GM10266 (cell line): ENCODE measurements at regions not wholly inside any gene's neighbourhood (a gene's known extent, or its start where the extent isn't known, plus 50 kb on each side); places are given as distances from the start of the nearest gene placed in this dataset.

Source experiments
- DNase-seq: peaks from one replicate; pipeline ENCODE4 v3.0.0; 2012; ENCODE audit errors: extremely low spot score
- CTCF ChIP-seq: IDR thresholded peaks from 2 replicates; pipeline ENCODE4 v1.5.1; 2012; ENCODE audit warnings: mild to moderate bottlenecking, low read depth; ENCODE audit not compliant: control insufficient read depth, insufficient read depth; ENCODE audit errors: missing control alignments

DNA sequence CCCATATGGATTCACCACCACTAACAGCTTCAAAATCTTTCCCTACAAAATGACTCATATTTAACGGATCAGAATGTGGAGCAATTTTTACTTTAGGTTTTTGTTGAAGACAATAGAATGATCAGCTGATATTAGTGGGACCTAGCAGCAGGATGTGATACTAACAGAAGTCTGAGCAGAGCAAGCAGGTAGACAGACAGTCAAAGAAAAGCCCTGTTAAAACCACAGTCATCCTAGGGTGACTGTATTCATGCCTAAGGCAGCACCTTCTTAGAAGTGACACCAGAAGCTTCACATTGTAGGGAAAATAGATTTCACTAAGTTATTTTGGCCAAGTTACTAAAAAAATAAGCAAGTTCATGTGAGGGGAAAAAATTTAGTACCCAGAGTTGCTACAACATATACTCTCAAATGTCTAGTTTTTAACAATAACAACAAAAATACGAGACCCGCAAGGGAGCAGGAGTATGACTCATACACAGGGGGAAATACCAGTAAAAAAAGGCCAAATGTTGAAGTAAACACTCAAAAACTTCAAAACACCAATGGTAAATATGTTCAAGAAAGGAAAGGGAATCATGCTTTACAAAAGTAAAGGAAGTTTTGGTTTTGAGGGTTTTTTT is 590.9 kb downstream of the EPHA3 start:
- TF ChIP-seq CTCF: no peak
- no peak for DNase-seq

DNA sequence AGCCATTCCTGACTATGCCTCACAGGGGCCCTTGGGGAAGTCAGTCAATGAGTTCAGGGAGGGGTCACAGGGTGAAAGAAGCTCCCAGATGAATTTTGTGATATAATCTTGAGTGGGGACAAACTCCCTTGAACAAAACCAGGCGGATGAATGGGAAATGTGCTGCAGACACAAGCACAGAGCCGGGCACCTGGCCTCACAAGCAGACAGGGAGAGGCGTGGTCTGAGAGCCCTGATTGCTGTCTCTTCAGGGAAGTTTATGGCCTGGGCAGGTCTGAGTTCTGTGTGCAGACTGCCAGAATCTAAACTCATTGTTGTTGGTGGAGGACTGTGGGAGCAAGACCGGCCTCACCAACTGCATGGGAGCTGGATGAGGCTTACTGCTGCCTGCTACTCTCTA is 591.8 kb downstream of the EPHA3 start:
- TF ChIP-seq CTCF: no peak
- no peak for DNase-seq

DNA sequence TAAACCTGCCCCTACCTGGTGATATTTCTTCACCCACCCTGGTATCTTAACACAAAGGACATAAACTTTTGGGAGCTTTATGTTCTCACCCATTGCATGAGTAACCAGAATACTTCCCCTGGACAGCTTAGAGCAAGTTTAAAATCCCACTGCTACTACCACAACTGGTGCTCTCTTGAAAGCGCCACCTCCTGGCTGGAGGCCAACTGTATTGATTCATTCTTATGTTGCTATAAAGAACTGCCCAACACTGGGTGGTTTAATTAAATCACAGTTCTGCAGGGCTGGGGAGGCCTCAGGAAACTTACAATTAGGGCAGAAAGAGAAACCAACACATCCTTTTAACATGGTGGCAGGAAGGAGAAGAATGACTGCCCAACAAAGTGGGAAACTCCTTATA is 592.4 kb downstream of the EPHA3 start:
- DNase-seq: no peak
- no peak for TF ChIP-seq CTCF

- TF ChIP-seq CTCF: no peak
- DNase-seq: no peak
Observed at GRCh38 chr3:89702404-89702803, 595.0 kb downstream of the EPHA3 start.

- no peak for TF ChIP-seq CTCF
- no peak for DNase-seq
Observed at GRCh38 chr3:89713196-89713595, 605.8 kb downstream of the EPHA3 start.

GRCh38 chr3:89714237-89714636 is 606.8 kb downstream of the EPHA3 start:
- no peak for TF ChIP-seq CTCF
- DNase-seq: no peak

- DNase-seq: no peak
- TF ChIP-seq CTCF: no peak
Observed at GRCh38 chr3:89740080-89740880, 632.9 kb downstream of the EPHA3 start.
